BJ (cell line): ENCODE measurements at regions not wholly inside any gene's neighbourhood (a gene's known extent, or its start where the extent isn't known, plus 50 kb on each side); places are given as distances from the start of the nearest gene placed in this dataset.

Source experiments
- CTCF ChIA-PET: fragments of 350-600 bp; formaldehyde crosslinking; extraction: SDS; loops from one replicate; lab custom pipeline; 2021; ENCODE audit warnings: antibody characterized with exemption, inconsistent platforms; lab: Yijun Ruan, JAX
- POLR2A ChIA-PET: fragments of 300-600 bp; sonication (Branson Sonifier 250); formaldehyde crosslinking; extraction: SDS; loops from one replicate; lab custom pipeline; 2021; ENCODE audit warnings: antibody characterized with exemption; lab: Charles Lee
- DNase-seq: peaks from one replicate; pipeline ENCODE4 v3.0.0-alpha.2; 2011; ENCODE audit warnings: low read depth
- H3K27me3 ChIP-seq: 2 replicates; pipeline ENCODE4 v1.6.0; 2011; ENCODE audit warnings: low read length; ENCODE audit not compliant: control insufficient read depth, insufficient read depth
- H3K36me3 ChIP-seq: 2 replicates; pipeline ENCODE4 v1.5.1; 2011; ENCODE audit warnings: low read length; ENCODE audit not compliant: control insufficient read depth, insufficient read depth
- H3K4me3 ChIP-seq: 2 replicates; pipeline ENCODE4 v1.5.1; 2011; ENCODE audit warnings: low read depth, mild to moderate bottlenecking, control low read depth, low read length
- CTCF ChIP-seq: IDR thresholded peaks from 2 replicates; pipeline ENCODE4 v1.5.1; 2011; ENCODE audit warnings: low read depth, mild to moderate bottlenecking, control low read depth, inconsistent platforms, low read length, moderate library complexity; ENCODE audit not compliant: insufficient read depth

- ChIA-PET POLR2A (no interaction called here), CTCF (interaction anchor here (1.4 kb wide), 1 partner anchor 53 kb away, joined by 3 read pairs; no protein-coding TSS in a partner anchor)
- no peaks in the 10 kb centered on the region for H3K27me3 ChIP-seq
- no peaks in the 10 kb centered on the region for H3K36me3 ChIP-seq
- no peak overlapping the region for H3K4me3 ChIP-seq
- no peak for DNase-seq
- no peak for TF ChIP-seq CTCF
Observed at GRCh38 chr13:47044842-47045241, 148.0 kb upstream of the HTR2A start.

- POLR2A ChIA-PET: no interaction called here
- TF ChIP-seq CTCF: no peak
- Histone ChIP-seq H3K4me3 (no peak overlapping the region), H3K36me3 (no peaks in the 10 kb centered on the region), H3K27me3 (no peaks in the 10 kb centered on the region)
- DNase-seq: peak; percentile 40
- CTCF ChIA-PET: no interaction called here
Observed at GRCh38 chr13:47039106-47039505, 142.3 kb upstream of the HTR2A start.

GRCh38 chr13:47038188-47038587 is 141.3 kb upstream of the HTR2A start:
- CTCF ChIA-PET: no interaction called here
- no peak overlapping the region for H3K4me3 ChIP-seq
- H3K36me3 ChIP-seq: no peaks in the 10 kb centered on the region
- no peak for TF ChIP-seq CTCF
- POLR2A ChIA-PET: no interaction called here
- DNase-seq: no peak
- H3K27me3 ChIP-seq: no peaks in the 10 kb centered on the region

GRCh38 chr13:47036294-47037008 is 139.6 kb upstream of the HTR2A start:
- H3K36me3 ChIP-seq: no peaks in the 10 kb centered on the region
- ChIA-PET CTCF (no interaction called here), POLR2A (no interaction called here)
- no peak for TF ChIP-seq CTCF
- H3K4me3 ChIP-seq: no peak overlapping the region
- H3K27me3 ChIP-seq: no peaks in the 10 kb centered on the region
- DNase-seq: no peak

- TF ChIP-seq CTCF: no peak
- ChIA-PET CTCF (interaction anchor here (0.6 to 1.0 kb wide), 2 partner anchors 18 to 269 kb away, joined by 3 read pairs; no protein-coding TSS in a partner anchor), POLR2A (no interaction called here)
- no peaks in the 10 kb centered on the region for H3K27me3 ChIP-seq
- no peak for DNase-seq
- H3K4me3 ChIP-seq: peak overlapping the region; percentile 38
- no peaks in the 10 kb centered on the region for H3K36me3 ChIP-seq
Observed at GRCh38 chr13:47033216-47033615, 136.4 kb upstream of the HTR2A start.
